Heart left ventricle (tissue), 16 donors: ENCODE measurements at regions not wholly inside any gene's neighbourhood (a gene's known extent, or its start where the extent isn't known, plus 50 kb on each side); places are given as distances from the start of the nearest gene placed in this dataset.

ENCODE experiments used
- ATAC-seq, 4 donors: fragments of 200-7000 bp; cut with Tn5 transposase; one replicate each; pipeline ENCODE4 v1.9.1; 2020 to 2022; ENCODE audit warnings: moderate library complexity in 4 of 4, mild to moderate bottlenecking in 3 of 4, moderate number of reproducible peaks in 1 of 4
- DNase-seq, 5 donors: peaks; one replicate each; pipeline ENCODE4 v3.0.0-alpha.2; 2020
- H3K27ac ChIP-seq, 12 donors: fragments of 200-600 bp; sonication (generic) in 4 of 12; one replicate each; pipeline versions ENCODE4 v1.5.0 to v1.8.0; 2016 to 2022; ENCODE audit warnings: mild to moderate bottlenecking in 2 of 12
- H3K27me3 ChIP-seq, 9 donors: fragments of 200-600 bp; sonication (generic) in 2 of 9; one replicate each; pipeline versions ENCODE4 v1.5.1 to v1.8.0; 2016 to 2022; ENCODE audit warnings: mild to moderate bottlenecking in 3 of 9
- H3K36me3 ChIP-seq, 9 donors: fragments of 200-600 bp; sonication (generic) in 2 of 9; one replicate each; pipeline versions ENCODE4 v1.5.0 to v1.8.0; 2018 to 2022; ENCODE audit warnings: mild to moderate bottlenecking in 2 of 9
- H3K4me1 ChIP-seq, 12 donors: fragments of 200-600 bp; sonication (generic) in 4 of 12; one replicate each; pipeline versions ENCODE4 v1.5.0 to v1.8.0; 2016 to 2022; ENCODE audit warnings: mild to moderate bottlenecking in 3 of 12
- H3K4me3 ChIP-seq, 12 donors: fragments of 200-600 bp; sonication (generic) in 4 of 12; one replicate each; pipeline versions ENCODE4 v1.5.0 to v1.8.0; 2017 to 2022; ENCODE audit warnings: mild to moderate bottlenecking in 9 of 12, moderate library complexity in 4 of 12
- H3K9me3 ChIP-seq, 12 donors: fragments of 200-600 bp; sonication (generic) in 4 of 12; one replicate each; pipeline versions ENCODE4 v1.5.0 to v1.8.0; 2016 to 2022; ENCODE audit warnings: mild to moderate bottlenecking in 1 of 12
- POLR2A ChIP-seq, 2 donors: fragments of 450-650 bp; IDR thresholded peaks; one replicate each; pipeline ENCODE4 v1.6.1; 2017; ENCODE audit warnings: antibody characterized with exemption in 2 of 2, mild to moderate bottlenecking in 2 of 2, moderate library complexity in 2 of 2
- WGBS, 4 donors: extraction: QIAGEN DNeasy Blood & Tissue Kit in 2 of 4; methylation state at CpG; one replicate each; pipeline versions ENCODE4 v1.1.5 to v1.1.7; 2013 to 2018; 5-methylcytosine and 5-hydroxymethylcytosine counted together
- intact Hi-C, 10 donors: fragments of 100-400 bp; cut with DNase I; formaldehyde crosslinking; loops; one replicate each; pipeline versions ENCODE4 v1.11.1 to v1.14.2; 2022
- TF ChIP-seq, protein P1 (sequence below), 12 donors: fragments of 200-600 bp; sonication (generic) in 4 of 12; IDR thresholded peaks; one replicate each; pipeline versions ENCODE4 v1.5.0 to v1.8.0; 2018 to 2022; ENCODE audit warnings: antibody characterized with exemption in 12 of 12, mild to moderate bottlenecking in 5 of 12
- donor health status: ischemic (EF 13 %, LVEDD 7.1; RV severe dilation, severe dysfunction).
- donor health status: healthy with polysubstance abuse.
- donor health status: DM: no; HTN: yes; CAD: no.
- donor health status: DM: no; HTN: no; CAD: no.
- donor health status: ischemic (EF 25% LVEDD 6.9; RV normal size, moderate dysfunction).
- donor health status: ischemic (EF 25% LVEDD 5.7; RV mildly dilated, moderate dysfunction).
- donor health status: healthy.
- donor health status: DM: yes; HTN: yes; CAD: no.
- donor health status: ischemic (EF 35%, LVEDD 5.7; RV mildly dilated, moderate dysfunction).
- donor health status: nonischemic (EF 11% LVEDD 7.7; RV severe dilation, severe dysfunction).
- donor health status: DM: yes; HTN: yes; CAD: no.
- donor health status: PGD.
- donor health status: ischemic (EF 29% LVEDD 5.4; RV normal size, mild dysfunction).
- donor health status: nonischemic (EF 23%, LVEDD 6.1; RV moderate dilation, normal function).

- intact Hi-C loops: no loop called here
- no peaks in the 10 kb centered on the region for H3K36me3 ChIP-seq
- no peak overlapping the region for H3K27ac ChIP-seq
- ATAC-seq (no peak), DNase-seq (no peak)
- H3K27me3 ChIP-seq: peaks cover 0 to 54% (median 12%) of the 10 kb centered on the region in 9 donors
- TF ChIP-seq, protein P1, sequence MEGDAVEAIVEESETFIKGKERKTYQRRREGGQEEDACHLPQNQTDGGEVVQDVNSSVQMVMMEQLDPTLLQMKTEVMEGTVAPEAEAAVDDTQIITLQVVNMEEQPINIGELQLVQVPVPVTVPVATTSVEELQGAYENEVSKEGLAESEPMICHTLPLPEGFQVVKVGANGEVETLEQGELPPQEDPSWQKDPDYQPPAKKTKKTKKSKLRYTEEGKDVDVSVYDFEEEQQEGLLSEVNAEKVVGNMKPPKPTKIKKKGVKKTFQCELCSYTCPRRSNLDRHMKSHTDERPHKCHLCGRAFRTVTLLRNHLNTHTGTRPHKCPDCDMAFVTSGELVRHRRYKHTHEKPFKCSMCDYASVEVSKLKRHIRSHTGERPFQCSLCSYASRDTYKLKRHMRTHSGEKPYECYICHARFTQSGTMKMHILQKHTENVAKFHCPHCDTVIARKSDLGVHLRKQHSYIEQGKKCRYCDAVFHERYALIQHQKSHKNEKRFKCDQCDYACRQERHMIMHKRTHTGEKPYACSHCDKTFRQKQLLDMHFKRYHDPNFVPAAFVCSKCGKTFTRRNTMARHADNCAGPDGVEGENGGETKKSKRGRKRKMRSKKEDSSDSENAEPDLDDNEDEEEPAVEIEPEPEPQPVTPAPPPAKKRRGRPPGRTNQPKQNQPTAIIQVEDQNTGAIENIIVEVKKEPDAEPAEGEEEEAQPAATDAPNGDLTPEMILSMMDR (IDR thresholded peaks at IDR 0.05): no peak
- no peak for TF ChIP-seq POLR2A (IDR thresholded peaks at IDR 0.05)
- 67 to 74% (median 72%) methylated on average over 10 of the region's 10 CpGs for WGBS, 4 donors
- peaks cover 0 to 6% (median 0%) of the 10 kb centered on the region in 12 donors for H3K9me3 ChIP-seq
- H3K4me1 ChIP-seq: no peaks in the 10 kb centered on the region
- no peak overlapping the region for H3K4me3 ChIP-seq
Measured at GRCh38 chr16:86406056-86406455, 104.3 kb upstream of the FOXF1 start.

- Histone ChIP-seq H3K27ac (no peak overlapping the region), H3K27me3 (peaks cover 0 to 43% (median 12%) of the 10 kb centered on the region in 9 donors), H3K4me1 (no peaks in the 10 kb centered on the region), H3K36me3 (no peaks in the 10 kb centered on the region), H3K4me3 (no peak overlapping the region), H3K9me3 (peaks cover 0 to 13% (median 0%) of the 10 kb centered on the region in 12 donors)
- ATAC-seq (no peak), DNase-seq (no peak)
- TF ChIP-seq, protein P1 (IDR thresholded peaks at IDR 0.05): no peak
- no peak for TF ChIP-seq POLR2A (IDR thresholded peaks at IDR 0.05)
- WGBS, 4 donors: 47 to 56% (median 52%) methylated on average over 4 of the region's 4 CpGs
- intact Hi-C loops: no loop called here
Measured at GRCh38 chr16:86408685-86409084, 101.6 kb upstream of the FOXF1 start.

- no peak overlapping the region for H3K27ac ChIP-seq
- WGBS, 4 donors: 63 to 75% (median 69%) methylated on average over 2 of the region's 2 CpGs
- H3K4me1 ChIP-seq: peaks cover 0 to 4% (median 0%) of the 10 kb centered on the region in 12 donors
- H3K4me3 ChIP-seq: no peak overlapping the region
- peaks cover 0 to 13% (median 0%) of the 10 kb centered on the region in 12 donors for H3K9me3 ChIP-seq
- no peak for TF ChIP-seq POLR2A (IDR thresholded peaks at IDR 0.05)
- TF ChIP-seq, protein P1 (IDR thresholded peaks at IDR 0.05): no peak
- intact Hi-C loops: no loop called here
- DNase-seq (no peak), ATAC-seq (no peak)
- H3K36me3 ChIP-seq: no peaks in the 10 kb centered on the region
- peaks cover 0 to 37% (median 10%) of the 10 kb centered on the region in 9 donors for H3K27me3 ChIP-seq
Measured at GRCh38 chr16:86410081-86410480, 100.2 kb upstream of the FOXF1 start.

- no peak for TF ChIP-seq POLR2A (IDR thresholded peaks at IDR 0.05)
- TF ChIP-seq, protein P1 (IDR thresholded peaks at IDR 0.05): no peak
- intact Hi-C loops: no loop called here
- ATAC-seq (no peak), DNase-seq (no peak)
- H3K36me3 ChIP-seq: no peaks in the 10 kb centered on the region
- H3K9me3 ChIP-seq: peaks cover 0 to 13% (median 0%) of the 10 kb centered on the region in 12 donors
- no peak overlapping the region for H3K4me3 ChIP-seq
- H3K27me3 ChIP-seq: peaks cover 0 to 33% (median 8%) of the 10 kb centered on the region in 9 donors
- 90 to 94% (median 91%) methylated on average over 5 of the region's 5 CpGs for WGBS, 4 donors
- H3K4me1 ChIP-seq: peaks cover 0 to 5% (median 0%) of the 10 kb centered on the region in 12 donors
- H3K27ac ChIP-seq: no peak overlapping the region
Measured at GRCh38 chr16:86410529-86410928, 99.8 kb upstream of the FOXF1 start.
